Forelimb muscle (tissue), 1 donor: ENCODE measurements at regions not wholly inside any gene's neighbourhood (a gene's known extent, or its start where the extent isn't known, plus 50 kb on each side); places are given as distances from the start of the nearest gene placed in this dataset.

Experiments used
- DNase-seq: peaks from one replicate; pipeline ENCODE4 v3.0.0-alpha.2; 2013; ENCODE audit warnings: low read depth

GRCh38 chr2:239629926-239630617 lies 229.3 kb upstream of the HDAC4 start:
- no peak for DNase-seq

GRCh38 chr2:239626961-239627592 lies 226.3 kb upstream of the HDAC4 start:
- DNase-seq, result no peak

GRCh38 chr2:239625971-239626734 lies 225.3 kb upstream of the HDAC4 start:
- no peak for DNase-seq

GRCh38 chr2:239625156-239625845 lies 224.5 kb upstream of the HDAC4 start:
- no peak for DNase-seq

- no peak for DNase-seq
These were observed 220.8 kb upstream of the HDAC4 start for GRCh38 chr2:239621611-239622010.

GRCh38 chr2:239619369-239619768 lies 218.5 kb upstream of the HDAC4 start:
- no peak for DNase-seq

- DNase-seq, result no peak
These were observed 215.9 kb upstream of the HDAC4 start for GRCh38 chr2:239616729-239617128.

- DNase-seq, result no peak
These were observed 211.3 kb upstream of the HDAC4 start for GRCh38 chr2:239612133-239612532.

GRCh38 chr2:239611222-239611795 lies 210.5 kb upstream of the HDAC4 start:
- DNase-seq, result no peak

GRCh38 chr2:239610457-239611221 lies 209.8 kb upstream of the HDAC4 start:
- no peak for DNase-seq

- no peak for DNase-seq
These were observed 208.9 kb upstream of the HDAC4 start for GRCh38 chr2:239609607-239610310.

- no peak for DNase-seq
These were observed 208.3 kb upstream of the HDAC4 start for GRCh38 chr2:239609162-239609561.

- DNase-seq, result no peak
These were observed 207.9 kb upstream of the HDAC4 start for GRCh38 chr2:239608723-239609122.

- DNase-seq, result no peak
These were observed 207.4 kb upstream of the HDAC4 start for GRCh38 chr2:239608260-239608659.

- no peak for DNase-seq
These were observed 206.8 kb upstream of the HDAC4 start for GRCh38 chr2:239607517-239608191.

- DNase-seq, result no peak
These were observed 206.1 kb upstream of the HDAC4 start for GRCh38 chr2:239606741-239607516.

- DNase-seq, result peak; percentile 20
These were observed 205.2 kb upstream of the HDAC4 start for GRCh38 chr2:239605976-239606375.

- no peak for DNase-seq
These were observed 204.6 kb upstream of the HDAC4 start for GRCh38 chr2:239605409-239605808.

GRCh38 chr2:239604861-239605260 lies 204.0 kb upstream of the HDAC4 start:
- no peak for DNase-seq
